ENCODE measurements at regions not wholly inside any gene's neighbourhood (a gene's known extent, or its start where the extent isn't known, plus 50 kb on each side); places are given as distances from the start of the nearest gene placed in this dataset.

GRCh38 chr14:100666403-100666802 is 60.3 kb upstream of the DLK1 start:
- WGBS, 3 donors, result 46 to 73% (median 61%) methylated on average over 3 of the region's 3 CpGs

GRCh38 chr14:100666851-100667250 is 59.8 kb upstream of the DLK1 start:
- H3K36me3 ChIP-seq (ENCODE audit: insufficient read depth in 1 of 2, low read depth in 1 of 2), result no peaks in the 10 kb centered on the region
- no peaks in the 10 kb centered on the region for H3K4me1 ChIP-seq
- ATAC-seq, result no peak
- no peak for TF ChIP-seq CTCF (IDR thresholded peaks at IDR 0.05)
- no peak overlapping the region for H3K27ac ChIP-seq
- intact Hi-C loops (cut with DNase I), result loop anchor here in 1 of 2 donors (5.0 kb wide), 1 partner anchor 960 kb away; no protein-coding TSS in a partner anchor
- 65 to 88% (median 65%) methylated on average over 10 of the region's 10 CpGs for WGBS, 3 donors
- H3K9me3 ChIP-seq, result no peaks in the 10 kb centered on the region
- H3K4me3 ChIP-seq, result no peak overlapping the region
- peak in 1 of 2 donors; percentile 8 for DNase-seq
- H3K27me3 ChIP-seq (ENCODE audit: insufficient read depth in 3 of 3, low read length in 2 of 3), result peaks cover 0 to 52% (median 19%) of the 10 kb centered on the region in 3 donors

More at GRCh38 chr14:100666403-100666802, 60.3 kb upstream of the DLK1 start:
- no peak overlapping the region for H3K27ac ChIP-seq
- TF ChIP-seq CTCF (IDR thresholded peaks at IDR 0.05), result no peak
- H3K4me3 ChIP-seq, result no peak overlapping the region
- no peaks in the 10 kb centered on the region for H3K4me1 ChIP-seq
- peak in 1 of 2 donors; percentile 6 for DNase-seq
- ATAC-seq, result no peak
- H3K27me3 ChIP-seq (ENCODE audit: insufficient read depth in 3 of 3, low read length in 2 of 3), result peaks cover 0 to 52% (median 19%) of the 10 kb centered on the region in 3 donors
- no peaks in the 10 kb centered on the region for H3K9me3 ChIP-seq
- intact Hi-C loops (cut with DNase I), result loop anchor here in 1 of 2 donors (5.0 kb wide), 1 partner anchor 961 kb away; no protein-coding TSS in a partner anchor
- no peaks in the 10 kb centered on the region for H3K36me3 ChIP-seq (ENCODE audit: insufficient read depth in 1 of 2, low read depth in 1 of 2)

GRCh38 chr14:100667656-100668055 is 59.0 kb upstream of the DLK1 start:
- TF ChIP-seq CTCF (IDR thresholded peaks at IDR 0.05), result no peak
- peak in 1 of 2 donors; percentile 10 for DNase-seq
- no peak for ATAC-seq
- Histone ChIP-seq H3K27me3 (ENCODE audit: insufficient read depth in 3 of 3, low read length in 2 of 3) (peaks cover 0 to 57% (median 19%) of the 10 kb centered on the region in 3 donors), H3K9me3 (no peaks in the 10 kb centered on the region), H3K4me3 (no peak overlapping the region), H3K4me1 (no peaks in the 10 kb centered on the region), H3K36me3 (ENCODE audit: insufficient read depth in 1 of 2, low read depth in 1 of 2) (no peaks in the 10 kb centered on the region), H3K27ac (no peak overlapping the region)
- intact Hi-C loops (cut with DNase I), result loop anchor here in 1 of 2 donors (5.0 kb wide), 1 partner anchor 960 kb away; no protein-coding TSS in a partner anchor
- 38 to 66% (median 40%) methylated on average over 19 of the region's 19 CpGs for WGBS, 3 donors

- ATAC-seq (no peak), DNase-seq (peak in 1 of 2 donors; percentile 10)
- Histone ChIP-seq H3K4me3 (no peak overlapping the region), H3K9me3 (no peaks in the 10 kb centered on the region), H3K4me1 (no peaks in the 10 kb centered on the region), H3K27me3 (ENCODE audit: insufficient read depth in 3 of 3, low read length in 2 of 3) (peaks cover 0 to 56% (median 19%) of the 10 kb centered on the region in 3 donors), H3K27ac (no peak overlapping the region), H3K36me3 (ENCODE audit: insufficient read depth in 1 of 2, low read depth in 1 of 2) (no peaks in the 10 kb centered on the region)
- WGBS, 3 donors, result 52 to 88% (median 56%) methylated on average over 6 of the region's 6 CpGs
- no peak for TF ChIP-seq CTCF (IDR thresholded peaks at IDR 0.05)
- intact Hi-C loops (cut with DNase I), result loop anchor here in 1 of 2 donors (5.0 kb wide), 1 partner anchor 959 kb away; no protein-coding TSS in a partner anchor
Observed at GRCh38 chr14:100668352-100668751, 58.3 kb upstream of the DLK1 start.

GRCh38 chr14:100669011-100669412 is 57.7 kb upstream of the DLK1 start:
- intact Hi-C loops (cut with DNase I), result loop anchor here in 1 of 2 donors (5.0 kb wide), 1 partner anchor 958 kb away; no protein-coding TSS in a partner anchor
- no peaks in the 10 kb centered on the region for H3K4me1 ChIP-seq
- DNase-seq, result peak in 1 of 2 donors; percentile 5
- ATAC-seq, result no peak
- no peaks in the 10 kb centered on the region for H3K36me3 ChIP-seq (ENCODE audit: insufficient read depth in 1 of 2, low read depth in 1 of 2)
- H3K4me3 ChIP-seq, result no peak overlapping the region
- 42 to 64% (median 50%) methylated on average over 9 of the region's 9 CpGs for WGBS, 3 donors
- H3K9me3 ChIP-seq, result no peaks in the 10 kb centered on the region
- no peak overlapping the region for H3K27ac ChIP-seq
- no peak for TF ChIP-seq CTCF (IDR thresholded peaks at IDR 0.05)
- peaks cover 0 to 51% (median 17%) of the 10 kb centered on the region in 3 donors for H3K27me3 ChIP-seq (ENCODE audit: insufficient read depth in 3 of 3, low read length in 2 of 3)
